ENCODE measurements at regions not wholly inside any gene's neighbourhood (a gene's known extent, or its start where the extent isn't known, plus 50 kb on each side); places are given as distances from the start of the nearest gene placed in this dataset.

DNA sequence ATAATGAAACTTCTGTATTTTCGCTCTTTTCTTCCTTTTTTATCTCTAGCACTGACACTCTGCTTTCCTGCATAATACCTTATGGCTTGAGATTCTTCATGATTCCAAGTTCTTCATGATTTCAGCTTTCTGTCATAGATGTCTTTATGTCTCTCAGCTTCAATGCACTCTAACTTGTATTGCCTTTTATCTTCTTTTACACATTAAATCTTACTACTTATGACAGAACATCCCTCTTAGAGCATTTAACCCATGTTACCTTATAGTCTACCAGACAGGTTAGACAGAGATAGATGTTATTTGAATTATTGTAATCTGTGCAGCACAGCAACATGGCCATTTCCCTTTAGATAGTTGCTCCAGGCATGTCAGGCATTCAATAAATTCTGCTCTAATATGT lies 1475.7 kb upstream of the TMEFF2 start:
- H3K9me1 ChIP-seq (replicated peaks; ENCODE audit: control insufficient read depth, extremely low read depth, insufficient read depth, low read length): no peaks in the 10 kb centered on the region
- H3K36me3 ChIP-seq (ENCODE audit: control insufficient read depth in 2 of 2, extremely low read depth in 1 of 2, insufficient read depth in 2 of 2, low read length in 2 of 2): no peaks in the 10 kb centered on the region
- no peak overlapping the region for H2AFZ ChIP-seq (ENCODE audit: low read depth, low read length)
- no peaks in the 10 kb centered on the region for H3K79me2 ChIP-seq (ENCODE audit: control insufficient read depth, insufficient read depth, low read length)
- no peak for TF ChIP-seq JUN (IDR thresholded peaks at IDR 0.05; ENCODE audit: borderline replicate concordance, insufficient read depth, insufficient read length, low read depth)
- TF ChIP-seq EZH2 (IDR thresholded peaks at IDR 0.05; ENCODE audit: borderline replicate concordance, low read depth, low read length, severe bottlenecking): no peak
- TF ChIP-seq POLR2AphosphoS5 (IDR thresholded peaks at IDR 0.05; ENCODE audit: insufficient read depth, low read depth, low read length): no peak
- no peak for TF ChIP-seq POLR2A (IDR thresholded peaks at IDR 0.05; ENCODE audit: low read depth, low read length)
- TF ChIP-seq GATA2 (IDR thresholded peaks at IDR 0.05; ENCODE audit: insufficient read depth, insufficient read length, low read depth, low read length): no peak
- H3K4me2 ChIP-seq (ENCODE audit: insufficient read depth, low read length): no peak overlapping the region
- no peaks in the 10 kb centered on the region for H3K4me1 ChIP-seq (ENCODE audit: control insufficient read depth, extremely low read depth, insufficient read depth, low read length)
- DNase-seq (ENCODE audit: low read depth, low spot score): no peak
- H3K27ac ChIP-seq (ENCODE audit: insufficient read depth, low read depth, low read length): no peak overlapping the region
- H3K4me3 ChIP-seq (replicated peaks in 1 of 3; ENCODE audit: insufficient read depth in 1 of 3, low read depth in 1 of 3, low read length in 3 of 3): no peak overlapping the region
- no peaks in the 10 kb centered on the region for H3K9me3 ChIP-seq (replicated peaks; ENCODE audit: control insufficient read depth, insufficient read depth, low read length)
- FAIRE-seq: no peak
- POLR2A ChIA-PET: no interaction called here
- dilution Hi-C loops (cut with MboI; ENCODE audit: extremely low pct_ligation_motif_present, low sequenced_read_pairs) (no loop called here), intact Hi-C loops (cut with micrococcal nuclease) (no loop called here)
- no TSS peak for BruUV-seq (replicated peaks)
- no peaks in the 10 kb centered on the region for H3K27me3 ChIP-seq (ENCODE audit: control insufficient read depth in 2 of 2, insufficient read depth in 2 of 2, low read length in 2 of 2)
- CTCF ChIA-PET: no interaction called here
- H3K9ac ChIP-seq (replicated peaks; ENCODE audit: extremely low read depth, insufficient read depth, low read length): no peak overlapping the region
- no peaks in the 10 kb centered on the region for H4K20me1 ChIP-seq (replicated peaks; ENCODE audit: control insufficient read depth, extremely low read depth, insufficient read depth, low read length)

DNA sequence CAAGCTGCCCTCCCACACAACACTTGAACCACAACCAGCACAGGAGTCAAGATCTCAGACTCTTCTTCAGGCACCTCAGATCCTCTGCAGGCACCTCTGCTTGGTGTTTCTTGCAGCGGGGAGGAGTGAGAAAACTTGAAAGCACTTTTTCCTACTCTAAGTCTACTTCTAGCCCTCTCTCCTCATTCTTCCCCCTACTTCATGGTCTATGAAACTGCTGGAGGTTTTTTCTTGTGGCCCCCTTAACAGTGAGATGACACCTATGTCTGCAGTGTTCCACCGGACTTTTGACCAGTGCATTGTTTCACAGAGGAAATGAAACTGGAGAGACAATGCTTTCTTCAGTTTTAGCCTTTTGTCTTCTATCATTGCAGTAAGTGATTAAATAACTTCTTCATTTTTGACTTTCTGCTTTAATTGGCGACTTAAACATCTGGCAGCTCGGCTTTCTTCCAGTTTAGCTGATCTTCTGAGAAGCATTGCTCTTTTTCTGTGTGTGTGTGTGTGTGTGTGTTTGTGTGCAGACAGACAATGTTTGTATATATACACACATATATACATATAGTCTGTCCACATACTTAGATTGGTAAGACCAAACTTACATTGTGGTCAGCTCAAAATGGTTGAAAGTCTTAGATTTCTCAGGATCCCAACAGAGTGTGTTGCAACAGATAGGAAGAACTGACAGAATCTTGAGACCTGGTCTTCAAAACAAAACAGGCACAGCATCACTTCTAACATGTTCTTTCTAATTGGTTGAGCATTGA lies 1474.0 kb upstream of the TMEFF2 start:
- BruUV-seq (replicated peaks): no TSS peak
- Histone ChIP-seq H3K79me2 (ENCODE audit: control insufficient read depth, insufficient read depth, low read length) (no peaks in the 10 kb centered on the region), H3K27ac (ENCODE audit: insufficient read depth, low read depth, low read length) (no peak overlapping the region), H3K9ac (replicated peaks; ENCODE audit: extremely low read depth, insufficient read depth, low read length) (no peak overlapping the region), H2AFZ (ENCODE audit: low read depth, low read length) (no peak overlapping the region), H3K36me3 (ENCODE audit: control insufficient read depth in 2 of 2, extremely low read depth in 1 of 2, insufficient read depth in 2 of 2, low read length in 2 of 2) (no peaks in the 10 kb centered on the region), H3K4me1 (ENCODE audit: control insufficient read depth, extremely low read depth, insufficient read depth, low read length) (no peaks in the 10 kb centered on the region), H3K27me3 (ENCODE audit: control insufficient read depth in 2 of 2, insufficient read depth in 2 of 2, low read length in 2 of 2) (no peaks in the 10 kb centered on the region), H3K9me3 (replicated peaks; ENCODE audit: control insufficient read depth, insufficient read depth, low read length) (no peaks in the 10 kb centered on the region), H3K4me2 (ENCODE audit: insufficient read depth, low read length) (no peak overlapping the region), H4K20me1 (replicated peaks; ENCODE audit: control insufficient read depth, extremely low read depth, insufficient read depth, low read length) (no peaks in the 10 kb centered on the region), H3K9me1 (replicated peaks; ENCODE audit: control insufficient read depth, extremely low read depth, insufficient read depth, low read length) (no peaks in the 10 kb centered on the region), H3K4me3 (replicated peaks in 1 of 3; ENCODE audit: insufficient read depth in 1 of 3, low read depth in 1 of 3, low read length in 3 of 3) (no peak overlapping the region)
- FAIRE-seq (no peak), DNase-seq (ENCODE audit: low read depth, low spot score) (no peak)
- POLR2A ChIA-PET: no interaction called here
- dilution Hi-C loops (cut with MboI; ENCODE audit: extremely low pct_ligation_motif_present, low sequenced_read_pairs) (no loop called here), intact Hi-C loops (cut with micrococcal nuclease) (no loop called here)
- CTCF ChIA-PET: no interaction called here
- no peak for TF ChIP-seq GATA2 (IDR thresholded peaks at IDR 0.05; ENCODE audit: insufficient read depth, insufficient read length, low read depth, low read length)
- TF ChIP-seq POLR2A (IDR thresholded peaks at IDR 0.05; ENCODE audit: low read depth, low read length): no peak
- no peak for TF ChIP-seq EZH2 (IDR thresholded peaks at IDR 0.05; ENCODE audit: borderline replicate concordance, low read depth, low read length, severe bottlenecking)
- TF ChIP-seq, protein P1, sequence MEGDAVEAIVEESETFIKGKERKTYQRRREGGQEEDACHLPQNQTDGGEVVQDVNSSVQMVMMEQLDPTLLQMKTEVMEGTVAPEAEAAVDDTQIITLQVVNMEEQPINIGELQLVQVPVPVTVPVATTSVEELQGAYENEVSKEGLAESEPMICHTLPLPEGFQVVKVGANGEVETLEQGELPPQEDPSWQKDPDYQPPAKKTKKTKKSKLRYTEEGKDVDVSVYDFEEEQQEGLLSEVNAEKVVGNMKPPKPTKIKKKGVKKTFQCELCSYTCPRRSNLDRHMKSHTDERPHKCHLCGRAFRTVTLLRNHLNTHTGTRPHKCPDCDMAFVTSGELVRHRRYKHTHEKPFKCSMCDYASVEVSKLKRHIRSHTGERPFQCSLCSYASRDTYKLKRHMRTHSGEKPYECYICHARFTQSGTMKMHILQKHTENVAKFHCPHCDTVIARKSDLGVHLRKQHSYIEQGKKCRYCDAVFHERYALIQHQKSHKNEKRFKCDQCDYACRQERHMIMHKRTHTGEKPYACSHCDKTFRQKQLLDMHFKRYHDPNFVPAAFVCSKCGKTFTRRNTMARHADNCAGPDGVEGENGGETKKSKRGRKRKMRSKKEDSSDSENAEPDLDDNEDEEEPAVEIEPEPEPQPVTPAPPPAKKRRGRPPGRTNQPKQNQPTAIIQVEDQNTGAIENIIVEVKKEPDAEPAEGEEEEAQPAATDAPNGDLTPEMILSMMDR (IDR thresholded peaks at IDR 0.05; ENCODE audit: extremely low read depth in 1 of 2, insufficient read depth in 1 of 2, low read depth in 1 of 2, low read length in 2 of 2): no peak
- TF ChIP-seq, protein P2, sequence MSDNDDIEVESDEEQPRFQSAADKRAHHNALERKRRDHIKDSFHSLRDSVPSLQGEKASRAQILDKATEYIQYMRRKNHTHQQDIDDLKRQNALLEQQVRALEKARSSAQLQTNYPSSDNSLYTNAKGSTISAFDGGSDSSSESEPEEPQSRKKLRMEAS (IDR thresholded peaks at IDR 0.05; ENCODE audit: insufficient read depth, insufficient read length): no peak
- TF ChIP-seq FOS (IDR thresholded peaks at IDR 0.05; ENCODE audit: borderline replicate concordance, insufficient read depth, low read length): no peak
- TF ChIP-seq POLR2AphosphoS5 (IDR thresholded peaks at IDR 0.05; ENCODE audit: insufficient read depth, low read depth, low read length): no peak
- no peak for TF ChIP-seq JUN (IDR thresholded peaks at IDR 0.05; ENCODE audit: borderline replicate concordance, insufficient read depth, insufficient read length, low read depth)
- no peak for TF ChIP-seq MYC (IDR thresholded peaks at IDR 0.05; ENCODE audit: low read depth, low read length)

Measured in endothelial cell of umbilical vein (primary cell).